ENCODE measurements at regions not wholly inside any gene's neighbourhood (a gene's known extent, or its start where the extent isn't known, plus 50 kb on each side); places are given as distances from the start of the nearest gene placed in this dataset.

GRCh38 chr9:20125727-20126126 is 336.9 kb upstream of the SLC24A2 start:
- no peak for TF ChIP-seq CTCF (IDR thresholded peaks at IDR 0.05)
- no peak for TF ChIP-seq POLR2A (IDR thresholded peaks at IDR 0.05)
- TF ChIP-seq EP300 (IDR thresholded peaks at IDR 0.05), result no peak

Data from suprapubic skin (tissue), 3 donors.